Neural progenitor cell (in vitro differentiated cells): ENCODE measurements at regions not wholly inside any gene's neighbourhood (a gene's known extent, or its start where the extent isn't known, plus 50 kb on each side); places are given as distances from the start of the nearest gene placed in this dataset.
A peak's percentile ranks its signal among the peaks of the same experiment; 100 is the strongest.

ENCODE experiments used
- DNase-seq: peaks from one replicate; pipeline ENCODE4 v3.0.0-alpha.2; 2016; ENCODE audit warnings: low spot score
- H2AFZ ChIP-seq: fragments of 200-600 bp; sonication (generic); replicated peaks from 2 replicates; pipeline ENCODE4 v1.6.1; 2016; ENCODE audit warnings: antibody characterized with exemption
- H3F3A ChIP-seq: fragments of 200-600 bp; sonication (generic); 2 replicates; pipeline ENCODE4 v1.6.1; 2016; ENCODE audit warnings: antibody characterized with exemption, low read depth
- H3K27ac ChIP-seq: fragments of 200-600 bp; sonication (generic); 2 replicates; pipeline ENCODE4 v1.5.1; 2016; ENCODE audit warnings: mild to moderate bottlenecking
- H3K27me3 ChIP-seq: fragments of 200-600 bp; sonication (generic); 2 replicates; pipeline ENCODE4 v1.6.1; 2016; ENCODE audit warnings: mild to moderate bottlenecking, moderate library complexity
- H3K36me3 ChIP-seq: fragments of 200-600 bp; sonication (generic); 2 replicates; pipeline ENCODE4 v1.5.1; 2016
- H3K4me1 ChIP-seq: fragments of 200-600 bp; sonication (generic); 2 replicates; pipeline ENCODE4 v1.6.1; 2016; ENCODE audit warnings: mixed run types
- H3K4me2 ChIP-seq: fragments of 200-600 bp; sonication (generic); 2 replicates; pipeline ENCODE4 v1.6.1; 2016
- H3K4me3 ChIP-seq: fragments of 200-600 bp; sonication (generic); 2 replicates; pipeline ENCODE4 v1.5.1; 2016
- H3K79me2 ChIP-seq: fragments of 200-600 bp; sonication (generic); 2 replicates; pipeline ENCODE4 v1.6.1; 2016; ENCODE audit warnings: low read depth
- H3K9ac ChIP-seq: fragments of 200-600 bp; sonication (generic); 2 replicates; pipeline ENCODE4 v1.6.1; 2016
- H3K9me3 ChIP-seq: fragments of 200-600 bp; sonication (generic); 2 replicates; pipeline ENCODE4 v1.5.1; 2016; ENCODE audit warnings: low read depth
- H4K20me1 ChIP-seq: fragments of 200-600 bp; sonication (generic); 2 replicates; pipeline ENCODE4 v1.6.1; 2016; ENCODE audit warnings: low read depth
- H3K27ac Mint-ChIP-seq: 3 replicates; pipeline ENCODE4 v1.8.0; 2021; ENCODE audit warnings: mixed read lengths
- H3K27me3 Mint-ChIP-seq: 2 replicates; pipeline ENCODE4 v1.8.0; 2022; ENCODE audit warnings: low read depth, mild to moderate bottlenecking, inconsistent platforms, moderate library complexity, mixed read lengths; ENCODE audit not compliant: insufficient read depth
- H3K36me3 Mint-ChIP-seq: 3 replicates; pipeline ENCODE4 v1.8.0; 2021; ENCODE audit warnings: mixed read lengths
- H3K4me1 Mint-ChIP-seq: 3 replicates; pipeline ENCODE4 v1.8.0; 2021; ENCODE audit warnings: mixed read lengths
- H3K4me3 Mint-ChIP-seq: 3 replicates; pipeline ENCODE4 v1.8.0; 2021; ENCODE audit warnings: mild to moderate bottlenecking, moderate library complexity, mixed read lengths
- H3K9me3 Mint-ChIP-seq: 3 replicates; pipeline ENCODE4 v1.8.0; 2020; ENCODE audit warnings: mixed read lengths
- CTCF ChIP-seq: fragments of 200-600 bp; sonication (generic); IDR thresholded peaks from 2 replicates; pipeline ENCODE4 v1.5.1; 2017; ENCODE audit warnings: antibody characterized with exemption, mild to moderate bottlenecking
- EZH2 ChIP-seq: fragments of 200-600 bp; sonication (generic); IDR thresholded peaks from 2 replicates; pipeline ENCODE4 v1.6.1; 2017; ENCODE audit warnings: antibody characterized with exemption, mild to moderate bottlenecking, moderate library complexity
- EZH2phosphoT487 ChIP-seq: fragments of 200-600 bp; sonication (generic); IDR thresholded peaks from 2 replicates; pipeline ENCODE4 v1.6.1; 2017; ENCODE audit warnings: antibody characterized with exemption

- H3K4me3 Mint-ChIP-seq: no peak overlapping the region
Measured at GRCh38 chr1:185598332-185598731, 135.9 kb upstream of the HMCN1 start.

GRCh38 chr1:185595835-185596667 is 138.1 kb upstream of the HMCN1 start:
- Mint-ChIP-seq H3K27me3 (no peaks in the 10 kb centered on the region), H3K36me3 (no peaks in the 10 kb centered on the region), H3K4me3 (no peak overlapping the region), H3K27ac (no peak overlapping the region), H3K9me3 (no peaks in the 10 kb centered on the region), H3K4me1 (no peaks in the 10 kb centered on the region)
- Histone ChIP-seq H3K4me3 (no peak overlapping the region), H4K20me1 (no peaks in the 10 kb centered on the region), H3K9me3 (no peaks in the 10 kb centered on the region), H3K27me3 (no peaks in the 10 kb centered on the region), H3K4me1 (no peaks in the 10 kb centered on the region), H3K4me2 (no peak overlapping the region), H3K27ac (no peak overlapping the region), H3F3A (no peaks in the 10 kb centered on the region), H3K36me3 (no peaks in the 10 kb centered on the region), H3K9ac (no peak overlapping the region), H2AFZ (no peak overlapping the region), H3K79me2 (no peaks in the 10 kb centered on the region)
- DNase-seq: peak; percentile 69
- peak; percentile 78 for TF ChIP-seq CTCF
- no peak for TF ChIP-seq EZH2
- no peak for TF ChIP-seq EZH2phosphoT487

More at GRCh38 chr1:185598332-185598731, 135.9 kb upstream of the HMCN1 start:
- DNase-seq: no peak
- Histone ChIP-seq H3K27ac (no peak overlapping the region), H3K79me2 (no peaks in the 10 kb centered on the region), H3K4me1 (no peaks in the 10 kb centered on the region), H3K27me3 (no peaks in the 10 kb centered on the region), H3K36me3 (no peaks in the 10 kb centered on the region), H3K9me3 (no peaks in the 10 kb centered on the region), H3F3A (no peaks in the 10 kb centered on the region), H3K9ac (no peak overlapping the region), H3K4me2 (no peak overlapping the region), H3K4me3 (no peak overlapping the region), H2AFZ (no peak overlapping the region), H4K20me1 (no peaks in the 10 kb centered on the region)
- H3K9me3 Mint-ChIP-seq: no peaks in the 10 kb centered on the region
- H3K4me1 Mint-ChIP-seq: no peaks in the 10 kb centered on the region
- H3K27me3 Mint-ChIP-seq: no peaks in the 10 kb centered on the region
- H3K27ac Mint-ChIP-seq: no peak overlapping the region
- H3K36me3 Mint-ChIP-seq: no peaks in the 10 kb centered on the region
- no peak for TF ChIP-seq EZH2
- no peak for TF ChIP-seq EZH2phosphoT487
- TF ChIP-seq CTCF: no peak

- H3K36me3 ChIP-seq: no peaks in the 10 kb centered on the region
- no peaks in the 10 kb centered on the region for H3F3A ChIP-seq
- Mint-ChIP-seq H3K36me3 (no peaks in the 10 kb centered on the region), H3K4me3 (no peak overlapping the region), H3K4me1 (no peaks in the 10 kb centered on the region), H3K9me3 (no peaks in the 10 kb centered on the region), H3K27me3 (no peaks in the 10 kb centered on the region), H3K27ac (no peak overlapping the region)
- no peaks in the 10 kb centered on the region for H3K79me2 ChIP-seq
- H3K4me2 ChIP-seq: no peak overlapping the region
- H3K27me3 ChIP-seq: no peaks in the 10 kb centered on the region
- H4K20me1 ChIP-seq: no peaks in the 10 kb centered on the region
- no peak overlapping the region for H3K9ac ChIP-seq
- H3K4me1 ChIP-seq: no peaks in the 10 kb centered on the region
- no peak overlapping the region for H3K4me3 ChIP-seq
- H3K9me3 ChIP-seq: no peaks in the 10 kb centered on the region
- H2AFZ ChIP-seq: no peak overlapping the region
- no peak overlapping the region for H3K27ac ChIP-seq
- DNase-seq: no peak
- TF ChIP-seq EZH2phosphoT487 (no peak), CTCF (no peak), EZH2 (no peak)
Measured at GRCh38 chr1:185594786-185595410, 139.3 kb upstream of the HMCN1 start.
